ENCODE measurements at regions not wholly inside any gene's neighbourhood (a gene's known extent, or its start where the extent isn't known, plus 50 kb on each side); places are given as distances from the start of the nearest gene placed in this dataset.

GRCh38 chr6:142568857-142569597 lies 267.2 kb downstream of the ADGRG6 start:
- BruUV-seq (replicated peaks): no TSS peak
- H4K20me1 ChIP-seq (ENCODE audit: control insufficient read depth, insufficient read depth): no peaks in the 10 kb centered on the region
- intact Hi-C loops (cut with micrococcal nuclease; ENCODE audit: unreplicated experiment): loop anchor here (5.0 to 10.0 kb wide), 3 partner anchors 346 to 858 kb away; no protein-coding TSS in a partner anchor
- H2AFZ ChIP-seq (ENCODE audit: control insufficient read depth, low read depth, low read length): no peak overlapping the region
- DNase-seq (ENCODE audit: low read depth, low spot score) (no peak), ATAC-seq (peak; percentile 58), FAIRE-seq (peak; percentile 44)
- CTCF ChIA-PET: interaction anchor here (0.7 to 1.4 kb wide), 7 partner anchors 25 to 413 kb away, joined by 3 read pairs; no protein-coding TSS in a partner anchor
- SMC1A ChIA-PET (ENCODE audit: uncharacterized antibody, unreplicated experiment): interaction anchor here (0.9 to 1.0 kb wide), 2 partner anchors 10 to 123 kb away, joined by 3 to 4 read pairs; no protein-coding TSS in a partner anchor
- TF ChIP-seq TCF12 (IDR thresholded peaks at IDR 0.05; ENCODE audit: low read depth, low read length) (no peak), JUNB (IDR thresholded peaks at IDR 0.05) (peak; percentile 73), MAX (IDR thresholded peaks at IDR 0.05; ENCODE audit: low read depth, low read length) (no peak), POLR2AphosphoS5 (IDR thresholded peaks at IDR 0.05; ENCODE audit: low read length) (no peak), CHD1 (IDR thresholded peaks at IDR 0.05; ENCODE audit: low read depth, low read length) (no peak)
- no peak overlapping the region for H3K4me2 ChIP-seq (ENCODE audit: control insufficient read depth, insufficient read depth)
- H3K4me1 ChIP-seq (ENCODE audit: control insufficient read depth, insufficient read depth, low read length): no peaks in the 10 kb centered on the region
- H3K9ac ChIP-seq (ENCODE audit: control insufficient read depth, insufficient read depth, low read length): no peak overlapping the region
- no peaks in the 10 kb centered on the region; the same call in 2 of the 3 replicates for H3K9me3 ChIP-seq (replicated peaks; ENCODE audit: control insufficient read depth, insufficient read depth, low read length)
- H3K4me3 ChIP-seq: no peak overlapping the region
- POLR2A ChIA-PET: no interaction called here
- no peaks in the 10 kb centered on the region for H3K36me3 ChIP-seq (ENCODE audit: control insufficient read depth in 2 of 2, insufficient read depth in 2 of 2, low read length in 1 of 2)
- RAD21 ChIA-PET (ENCODE audit: unreplicated experiment): interaction anchor here (1.0 kb wide), 1 partner anchor 284 kb away, joined by 3 read pairs; no protein-coding TSS in a partner anchor
- in situ Hi-C loops (cut with MboI): loop anchor here (10.0 kb wide), 1 partner anchor 846 kb away; no protein-coding TSS in a partner anchor
- no peak overlapping the region for H3K27ac ChIP-seq (ENCODE audit: control insufficient read depth, insufficient read depth)
- no peaks in the 10 kb centered on the region for H3K79me2 ChIP-seq (ENCODE audit: control insufficient read depth, insufficient read depth, low read length)
- H3K27me3 ChIP-seq (replicated peaks in 1 of 2; ENCODE audit: control insufficient read depth in 2 of 2, insufficient read depth in 2 of 2, low read length in 1 of 2): no peaks in the 10 kb centered on the region
- WGBS (ENCODE audit: insufficient coverage, insufficient replicate concordance, low lambda C conversion rate, missing lambda C conversion rate): 33% methylated on average over 1 of the region's 1 CpG

GRCh38 chr6:142569676-142570075 lies 267.9 kb downstream of the ADGRG6 start:
- WGBS (ENCODE audit: insufficient coverage, insufficient replicate concordance, low lambda C conversion rate, missing lambda C conversion rate): 42% methylated on average over 1 of the region's 1 CpG
- SMC1A ChIA-PET (ENCODE audit: uncharacterized antibody, unreplicated experiment): interaction anchor here (0.9 to 1.2 kb wide), 3 partner anchors 11 to 122 kb away, joined by 3 to 4 read pairs (median 3); no protein-coding TSS in a partner anchor
- no peak overlapping the region for H3K4me3 ChIP-seq
- RAD21 ChIA-PET (ENCODE audit: unreplicated experiment): interaction anchor here (1.0 kb wide), 1 partner anchor 283 kb away, joined by 3 read pairs; no protein-coding TSS in a partner anchor
- no peak overlapping the region for H2AFZ ChIP-seq (ENCODE audit: control insufficient read depth, low read depth, low read length)
- intact Hi-C loops (cut with micrococcal nuclease; ENCODE audit: unreplicated experiment) (loop anchor here (5.0 to 10.0 kb wide), 3 partner anchors 345 to 858 kb away; no protein-coding TSS in a partner anchor), in situ Hi-C loops (cut with MboI) (loop anchor here (10.0 kb wide), 1 partner anchor 845 kb away; no protein-coding TSS in a partner anchor)
- H3K36me3 ChIP-seq (ENCODE audit: control insufficient read depth in 2 of 2, insufficient read depth in 2 of 2, low read length in 1 of 2): no peaks in the 10 kb centered on the region
- POLR2A ChIA-PET: no interaction called here
- H3K79me2 ChIP-seq (ENCODE audit: control insufficient read depth, insufficient read depth, low read length): no peaks in the 10 kb centered on the region
- H3K4me1 ChIP-seq (ENCODE audit: control insufficient read depth, insufficient read depth, low read length): no peaks in the 10 kb centered on the region
- no peak overlapping the region for H3K9ac ChIP-seq (ENCODE audit: control insufficient read depth, insufficient read depth, low read length)
- no peaks in the 10 kb centered on the region for H3K27me3 ChIP-seq (replicated peaks in 1 of 2; ENCODE audit: control insufficient read depth in 2 of 2, insufficient read depth in 2 of 2, low read length in 1 of 2)
- BruUV-seq (replicated peaks): no TSS peak
- FAIRE-seq: no peak
- DNase-seq (ENCODE audit: low read depth, low spot score): no peak
- no peak overlapping the region for H3K27ac ChIP-seq (ENCODE audit: control insufficient read depth, insufficient read depth)
- H3K4me2 ChIP-seq (ENCODE audit: control insufficient read depth, insufficient read depth): no peak overlapping the region
- H3K9me3 ChIP-seq (replicated peaks; ENCODE audit: control insufficient read depth, insufficient read depth, low read length): no peaks in the 10 kb centered on the region; the same call in 1 of the 3 replicates
- TF ChIP-seq NRF1 (conservative IDR thresholded peaks at IDR 0.05; ENCODE audit: low read depth, low read length) (no peak), TCF7 (IDR thresholded peaks at IDR 0.05; ENCODE audit: borderline replicate concordance) (peak; percentile 89; the same call in 1 of the 2 replicates), RUNX3 (IDR thresholded peaks at IDR 0.05; ENCODE audit: low read length) (peak; percentile 82), BHLHE40 (IDR thresholded peaks at IDR 0.05; ENCODE audit: borderline replicate concordance in 1 of 2, low read depth in 2 of 2, low read length in 1 of 2) (no peak), LARP7 (IDR thresholded peaks at IDR 0.05) (no peak), EED (IDR thresholded peaks at IDR 0.05; ENCODE audit: low read depth) (peak; percentile 66; the same call in 1 of the 2 replicates), USF1 (IDR thresholded peaks at IDR 0.05; ENCODE audit: borderline replicate concordance, extremely low read length, insufficient read depth, low read depth, low read length) (no peak), PML (IDR thresholded peaks at IDR 0.05; ENCODE audit: low read length) (no peak), NFIC (IDR thresholded peaks at IDR 0.05; ENCODE audit: low read depth, low read length) (0 out of 2 replicates have a peak, but pooled peaks have one; percentile 37), PAX8 (IDR thresholded peaks at IDR 0.05) (no peak)
- CTCF ChIA-PET: interaction anchor here (0.7 to 1.4 kb wide), 7 partner anchors 61 to 414 kb away, joined by 3 read pairs; no protein-coding TSS in a partner anchor
- H4K20me1 ChIP-seq (ENCODE audit: control insufficient read depth, insufficient read depth): no peaks in the 10 kb centered on the region
- ATAC-seq: peak; percentile 22; the same call in 2 of the 3 replicates

All from GM12878 (cell line).